ENCODE measurements at regions not wholly inside any gene's neighbourhood (a gene's known extent, or its start where the extent isn't known, plus 50 kb on each side); places are given as distances from the start of the nearest gene placed in this dataset.

DNA sequence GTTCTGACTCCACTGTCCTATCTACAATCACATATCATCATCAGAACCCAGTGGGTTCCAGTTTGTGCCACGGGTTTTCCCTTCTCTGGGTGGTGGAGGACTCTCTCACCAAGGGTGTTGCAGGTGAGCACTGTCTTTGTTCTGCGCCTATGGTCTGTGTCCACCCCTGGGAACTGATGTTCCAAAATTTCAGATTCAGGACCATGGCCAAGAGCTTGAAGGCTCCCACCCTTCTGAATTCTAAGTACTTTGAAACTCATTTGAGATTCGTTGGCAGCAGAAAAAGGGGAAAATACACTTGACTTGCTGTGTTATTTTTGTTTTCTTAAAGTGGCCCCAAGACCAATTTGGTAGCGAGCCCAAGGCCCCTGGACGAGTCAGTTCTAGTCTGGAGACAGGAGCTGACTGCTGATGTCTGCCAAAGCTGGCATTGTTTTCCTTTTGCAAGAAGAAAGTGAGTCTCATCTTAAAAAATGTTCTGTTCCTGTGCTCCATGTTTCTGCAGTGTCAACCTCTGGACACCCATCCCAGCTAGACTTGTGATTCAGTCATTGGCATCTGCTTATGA lies 310.9 kb downstream of the HAPSTR1 start:
- no peak for TF ChIP-seq PAX5 (IDR thresholded peaks at IDR 0.05; ENCODE audit: insufficient read depth, low read length, severe bottlenecking)
- TF ChIP-seq SPI1 (IDR thresholded peaks at IDR 0.05; ENCODE audit: low read depth, low read length), result no peak
- TF ChIP-seq TAF1 (IDR thresholded peaks at IDR 0.05; ENCODE audit: low read depth, low read length), result no peak
- TF ChIP-seq POLR2AphosphoS5 (IDR thresholded peaks at IDR 0.05; ENCODE audit: low read depth, low read length), result no peak
- no peak for TF ChIP-seq POU2F2 (IDR thresholded peaks at IDR 0.05; ENCODE audit: low read depth, low read length)
- no peak for TF ChIP-seq POLR2A (IDR thresholded peaks at IDR 0.05; ENCODE audit: low read depth, low read length)
- DNase-seq (ENCODE audit: insufficient read length, low spot score) (no peak), FAIRE-seq (no peak)

GRCh38 chr16:9404811-9405210 lies 313.4 kb downstream of the HAPSTR1 start:
- TF ChIP-seq POLR2A (IDR thresholded peaks at IDR 0.05; ENCODE audit: low read depth, low read length) (no peak), TAF1 (IDR thresholded peaks at IDR 0.05; ENCODE audit: low read depth, low read length) (no peak), POLR2AphosphoS5 (IDR thresholded peaks at IDR 0.05; ENCODE audit: low read depth, low read length) (no peak), POU2F2 (IDR thresholded peaks at IDR 0.05; ENCODE audit: low read depth, low read length) (no peak), PAX5 (IDR thresholded peaks at IDR 0.05; ENCODE audit: insufficient read depth, low read length, severe bottlenecking) (no peak), SPI1 (IDR thresholded peaks at IDR 0.05; ENCODE audit: low read depth, low read length) (no peak)
- no peak for FAIRE-seq

DNA sequence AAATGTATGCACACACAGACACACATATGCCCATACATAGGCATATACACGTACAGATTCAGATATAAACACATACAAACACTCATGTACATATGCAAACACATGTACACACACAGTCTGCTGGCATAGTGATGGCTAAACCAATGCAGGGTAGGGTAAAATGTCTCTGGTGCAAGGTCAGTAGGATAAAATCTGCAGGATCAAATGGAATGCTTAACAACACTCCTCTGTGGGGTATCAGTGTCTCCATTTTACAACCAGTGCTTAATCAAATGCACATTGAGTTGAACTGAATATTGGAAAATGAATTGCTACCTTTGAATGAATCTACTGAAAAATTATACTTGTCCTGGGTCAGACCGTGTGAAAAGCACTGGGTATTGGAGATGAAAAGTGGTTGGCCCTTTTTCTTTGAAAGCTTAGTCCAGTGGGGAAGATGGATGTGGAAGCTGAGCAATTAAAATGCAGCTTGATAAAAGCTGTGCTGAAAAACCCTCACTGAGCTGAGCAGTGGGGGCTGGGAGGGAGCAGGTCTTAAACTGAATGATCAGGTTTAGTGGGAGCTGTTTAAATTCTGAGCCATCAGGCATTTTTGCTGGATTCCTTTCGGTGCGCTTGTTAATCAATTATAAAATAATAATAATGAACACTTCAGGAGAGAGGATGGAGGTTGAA lies 314.7 kb downstream of the HAPSTR1 start:
- FAIRE-seq (no peak), DNase-seq (ENCODE audit: insufficient read length, low spot score) (no peak)
- TF ChIP-seq POLR2AphosphoS5 (IDR thresholded peaks at IDR 0.05; ENCODE audit: low read depth, low read length) (no peak), PAX5 (IDR thresholded peaks at IDR 0.05; ENCODE audit: insufficient read depth, low read length, severe bottlenecking) (no peak), POLR2A (IDR thresholded peaks at IDR 0.05; ENCODE audit: low read depth, low read length) (no peak), POU2F2 (IDR thresholded peaks at IDR 0.05; ENCODE audit: low read depth, low read length) (no peak), TAF1 (IDR thresholded peaks at IDR 0.05; ENCODE audit: low read depth, low read length) (no peak), SPI1 (IDR thresholded peaks at IDR 0.05; ENCODE audit: low read depth, low read length) (no peak)

More at GRCh38 chr16:9404811-9405210, 313.4 kb downstream of the HAPSTR1 start:
- DNase-seq (ENCODE audit: insufficient read length, low spot score), result no peak

DNA sequence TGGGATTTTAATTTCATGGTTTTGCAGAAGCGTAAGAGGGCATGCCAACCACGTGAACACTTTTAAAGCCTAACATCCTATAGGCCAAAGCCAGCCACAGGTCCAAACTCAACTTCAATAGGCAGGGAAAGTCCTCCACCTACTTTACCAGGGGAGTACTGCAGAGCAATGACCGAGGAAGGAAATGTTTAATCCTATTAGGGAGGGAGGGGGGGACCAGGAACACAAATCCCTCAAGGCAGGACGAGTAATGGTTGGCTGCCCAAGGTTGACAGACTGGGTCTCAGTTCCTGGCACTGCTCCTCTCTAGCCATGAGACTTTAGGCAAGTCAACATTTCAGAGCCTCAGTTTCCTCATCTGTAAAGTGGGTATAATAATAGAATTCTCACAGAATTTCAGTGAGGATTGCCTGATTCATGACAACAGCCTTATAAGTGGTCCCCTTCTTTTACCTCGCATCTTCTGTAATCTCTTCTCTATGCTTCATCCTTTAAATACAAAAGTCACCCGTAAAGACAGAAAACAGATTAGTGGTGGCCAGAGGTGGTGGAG lies 315.8 kb downstream of the HAPSTR1 start:
- DNase-seq (ENCODE audit: insufficient read length, low spot score), result no peak
- FAIRE-seq, result no peak
- TF ChIP-seq TAF1 (IDR thresholded peaks at IDR 0.05; ENCODE audit: low read depth, low read length), result no peak
- no peak for TF ChIP-seq POLR2AphosphoS5 (IDR thresholded peaks at IDR 0.05; ENCODE audit: low read depth, low read length)
- no peak for TF ChIP-seq SPI1 (IDR thresholded peaks at IDR 0.05; ENCODE audit: low read depth, low read length)
- no peak for TF ChIP-seq PAX5 (IDR thresholded peaks at IDR 0.05; ENCODE audit: insufficient read depth, low read length, severe bottlenecking)
- TF ChIP-seq POLR2A (IDR thresholded peaks at IDR 0.05; ENCODE audit: low read depth, low read length), result no peak
- no peak for TF ChIP-seq POU2F2 (IDR thresholded peaks at IDR 0.05; ENCODE audit: low read depth, low read length)

GRCh38 chr16:9408297-9408878 lies 316.9 kb downstream of the HAPSTR1 start:
- TF ChIP-seq POU2F2 (IDR thresholded peaks at IDR 0.05; ENCODE audit: low read depth, low read length) (no peak), TAF1 (IDR thresholded peaks at IDR 0.05; ENCODE audit: low read depth, low read length) (no peak), PAX5 (IDR thresholded peaks at IDR 0.05; ENCODE audit: insufficient read depth, low read length, severe bottlenecking) (no peak), POLR2A (IDR thresholded peaks at IDR 0.05; ENCODE audit: low read depth, low read length) (no peak), POLR2AphosphoS5 (IDR thresholded peaks at IDR 0.05; ENCODE audit: low read depth, low read length) (no peak), SPI1 (IDR thresholded peaks at IDR 0.05; ENCODE audit: low read depth, low read length) (no peak)
- no peak for FAIRE-seq
- no peak for DNase-seq (ENCODE audit: insufficient read length, low spot score)

DNA sequence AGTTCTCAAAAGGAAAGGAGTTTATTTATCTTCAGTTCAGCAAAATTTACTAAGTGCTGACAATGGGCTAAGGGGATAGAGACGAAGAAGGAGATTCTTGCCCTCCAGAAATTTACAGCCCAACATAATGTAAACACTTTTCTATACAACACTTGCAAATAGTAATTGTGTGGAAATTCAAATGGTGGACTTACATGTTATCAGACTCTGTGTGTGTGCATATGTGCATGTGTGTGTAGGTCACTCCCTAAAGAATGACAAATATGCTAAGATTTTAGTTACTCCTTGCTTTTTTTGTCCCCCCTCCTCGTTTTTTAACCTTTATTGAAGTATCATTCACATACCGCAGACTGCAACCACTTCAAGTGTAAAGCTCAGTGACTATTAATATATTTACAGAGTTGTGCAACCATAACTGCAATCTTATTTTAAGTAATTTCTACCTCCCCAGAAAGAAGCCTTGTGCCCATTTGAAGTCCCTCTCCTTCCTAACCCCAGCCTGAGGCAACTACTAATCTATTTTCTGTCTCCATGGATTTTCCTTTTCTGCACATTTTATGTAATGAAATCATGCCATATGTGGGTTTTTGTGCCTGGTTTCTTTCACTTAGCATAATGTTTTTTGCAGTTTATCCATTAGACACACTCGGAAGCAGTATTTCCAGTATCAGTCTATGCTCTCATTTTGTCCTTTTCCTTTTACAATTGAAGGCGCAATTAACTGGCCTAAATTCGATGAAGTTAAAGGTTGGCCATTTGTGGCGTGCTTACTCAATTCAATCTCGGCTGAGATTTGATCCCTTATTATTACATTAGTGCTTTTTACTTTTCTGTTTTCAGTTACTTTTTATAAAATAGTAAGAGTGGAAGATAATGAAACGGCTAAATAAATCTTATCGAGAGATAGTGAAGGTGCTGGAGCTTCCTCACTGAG lies 318.4 kb downstream of the HAPSTR1 start:
- TF ChIP-seq SPI1 (IDR thresholded peaks at IDR 0.05; ENCODE audit: low read depth, low read length) (no peak), POLR2AphosphoS5 (IDR thresholded peaks at IDR 0.05; ENCODE audit: low read depth, low read length) (no peak), PAX5 (IDR thresholded peaks at IDR 0.05; ENCODE audit: insufficient read depth, low read length, severe bottlenecking) (no peak), TAF1 (IDR thresholded peaks at IDR 0.05; ENCODE audit: low read depth, low read length) (no peak), POLR2A (IDR thresholded peaks at IDR 0.05; ENCODE audit: low read depth, low read length) (no peak), POU2F2 (IDR thresholded peaks at IDR 0.05; ENCODE audit: low read depth, low read length) (no peak)
- no peak for FAIRE-seq
- no peak for DNase-seq (ENCODE audit: insufficient read length, low spot score)

GRCh38 chr16:9411426-9411825 lies 320.0 kb downstream of the HAPSTR1 start:
- FAIRE-seq (no peak), DNase-seq (ENCODE audit: insufficient read length, low spot score) (no peak)
- TF ChIP-seq POU2F2 (IDR thresholded peaks at IDR 0.05; ENCODE audit: low read depth, low read length) (no peak), POLR2A (IDR thresholded peaks at IDR 0.05; ENCODE audit: low read depth, low read length) (no peak), POLR2AphosphoS5 (IDR thresholded peaks at IDR 0.05; ENCODE audit: low read depth, low read length) (no peak), PAX5 (IDR thresholded peaks at IDR 0.05; ENCODE audit: insufficient read depth, low read length, severe bottlenecking) (no peak), SPI1 (IDR thresholded peaks at IDR 0.05; ENCODE audit: low read depth, low read length) (no peak), TAF1 (IDR thresholded peaks at IDR 0.05; ENCODE audit: low read depth, low read length) (no peak)

DNA sequence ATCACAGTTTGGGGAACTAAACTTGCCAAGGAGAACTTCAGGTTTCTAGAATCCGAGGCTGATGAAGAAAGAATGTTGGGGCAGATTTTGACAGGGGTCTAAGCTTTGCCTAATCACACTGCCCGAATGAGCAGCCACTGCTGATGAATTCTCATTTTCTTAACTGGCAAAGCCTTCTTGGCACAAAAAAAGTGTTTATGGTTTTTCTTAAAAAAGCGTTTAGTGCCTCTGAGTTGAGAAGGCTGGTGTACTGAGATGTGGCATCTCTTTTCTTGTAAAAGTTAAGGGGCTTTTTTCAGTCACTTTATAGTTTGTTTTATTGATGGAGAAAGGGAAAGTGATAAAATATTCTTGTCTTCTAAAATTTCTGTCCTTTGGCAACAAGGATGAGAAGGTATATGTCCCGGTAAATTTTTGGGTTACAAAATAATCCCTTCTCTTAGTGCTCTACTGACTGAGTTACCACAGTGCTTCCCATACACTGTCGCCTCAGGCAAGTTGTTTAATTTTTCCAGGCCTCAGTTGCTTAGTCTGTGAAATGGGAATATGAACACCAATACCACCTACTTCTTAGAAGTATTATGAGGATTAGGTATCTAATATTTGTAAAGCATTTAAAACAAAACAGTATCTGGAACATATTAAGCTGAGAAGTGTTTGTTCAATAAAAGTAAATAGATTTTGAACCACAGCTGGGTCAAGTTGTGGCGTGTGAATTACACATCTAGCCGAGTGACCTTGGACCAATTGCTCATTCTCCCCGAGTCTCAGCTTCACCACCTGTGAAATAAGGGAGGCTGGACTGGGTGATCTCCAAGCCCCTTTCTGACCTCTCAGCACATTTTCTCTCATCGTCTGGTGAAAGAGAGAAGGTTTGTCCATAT lies 320.8 kb downstream of the HAPSTR1 start:
- DNase-seq (ENCODE audit: insufficient read length, low spot score) (no peak), FAIRE-seq (no peak)
- TF ChIP-seq POU2F2 (IDR thresholded peaks at IDR 0.05; ENCODE audit: low read depth, low read length) (no peak), PAX5 (IDR thresholded peaks at IDR 0.05; ENCODE audit: insufficient read depth, low read length, severe bottlenecking) (no peak), POLR2AphosphoS5 (IDR thresholded peaks at IDR 0.05; ENCODE audit: low read depth, low read length) (no peak), TAF1 (IDR thresholded peaks at IDR 0.05; ENCODE audit: low read depth, low read length) (no peak), POLR2A (IDR thresholded peaks at IDR 0.05; ENCODE audit: low read depth, low read length) (no peak), SPI1 (IDR thresholded peaks at IDR 0.05; ENCODE audit: low read depth, low read length) (no peak)

Measured in GM12891 (cell line).